ENCODE measurements at regions not wholly inside any gene's neighbourhood (a gene's known extent, or its start where the extent isn't known, plus 50 kb on each side); places are given as distances from the start of the nearest gene placed in this dataset.

GRCh38 chr4:30264465-30264864 lies 455.7 kb upstream of the PCDH7 start:
- Histone ChIP-seq H3K27me3 (ENCODE audit: insufficient read depth, low read depth, low read length) (no peaks in the 10 kb centered on the region), H3K4me3 (ENCODE audit: low read length) (no peak overlapping the region), H3K27ac (ENCODE audit: low read length) (no peak overlapping the region), H3K9me3 (ENCODE audit: low read length) (no peaks in the 10 kb centered on the region), H2AFZ (ENCODE audit: low read depth, low read length) (no peak overlapping the region), H3K4me2 (ENCODE audit: low read length) (no peak overlapping the region), H3K9ac (ENCODE audit: low read length) (no peak overlapping the region), H3K79me2 (replicated peaks; ENCODE audit: insufficient read depth, low read length) (no peaks in the 10 kb centered on the region), H3F3A (ENCODE audit: insufficient read depth, low read length, poor library complexity, severe bottlenecking) (no peaks in the 10 kb centered on the region), H3K9me2 (ENCODE audit: insufficient read depth, low read length) (no peaks in the 10 kb centered on the region), H4K20me1 (ENCODE audit: insufficient read depth) (no peaks in the 10 kb centered on the region), H3K36me3 (ENCODE audit: insufficient read depth, low read length) (no peaks in the 10 kb centered on the region)
- no peak for TF ChIP-seq POLR2AphosphoS5 (IDR thresholded peaks at IDR 0.05)
- TF ChIP-seq TAF1 (IDR thresholded peaks at IDR 0.05; ENCODE audit: low read depth): no peak
- TF ChIP-seq EP300 (conservative IDR thresholded peaks at IDR 0.05; ENCODE audit: poor library complexity, severe bottlenecking): no peak
- no peak for TF ChIP-seq EZH2 (IDR thresholded peaks at IDR 0.05; ENCODE audit: borderline replicate concordance, insufficient read depth, low read length, poor library complexity, severe bottlenecking)
- no peak for TF ChIP-seq MXI1 (conservative IDR thresholded peaks at IDR 0.05; ENCODE audit: poor library complexity, severe bottlenecking)
- TF ChIP-seq, protein P1, sequence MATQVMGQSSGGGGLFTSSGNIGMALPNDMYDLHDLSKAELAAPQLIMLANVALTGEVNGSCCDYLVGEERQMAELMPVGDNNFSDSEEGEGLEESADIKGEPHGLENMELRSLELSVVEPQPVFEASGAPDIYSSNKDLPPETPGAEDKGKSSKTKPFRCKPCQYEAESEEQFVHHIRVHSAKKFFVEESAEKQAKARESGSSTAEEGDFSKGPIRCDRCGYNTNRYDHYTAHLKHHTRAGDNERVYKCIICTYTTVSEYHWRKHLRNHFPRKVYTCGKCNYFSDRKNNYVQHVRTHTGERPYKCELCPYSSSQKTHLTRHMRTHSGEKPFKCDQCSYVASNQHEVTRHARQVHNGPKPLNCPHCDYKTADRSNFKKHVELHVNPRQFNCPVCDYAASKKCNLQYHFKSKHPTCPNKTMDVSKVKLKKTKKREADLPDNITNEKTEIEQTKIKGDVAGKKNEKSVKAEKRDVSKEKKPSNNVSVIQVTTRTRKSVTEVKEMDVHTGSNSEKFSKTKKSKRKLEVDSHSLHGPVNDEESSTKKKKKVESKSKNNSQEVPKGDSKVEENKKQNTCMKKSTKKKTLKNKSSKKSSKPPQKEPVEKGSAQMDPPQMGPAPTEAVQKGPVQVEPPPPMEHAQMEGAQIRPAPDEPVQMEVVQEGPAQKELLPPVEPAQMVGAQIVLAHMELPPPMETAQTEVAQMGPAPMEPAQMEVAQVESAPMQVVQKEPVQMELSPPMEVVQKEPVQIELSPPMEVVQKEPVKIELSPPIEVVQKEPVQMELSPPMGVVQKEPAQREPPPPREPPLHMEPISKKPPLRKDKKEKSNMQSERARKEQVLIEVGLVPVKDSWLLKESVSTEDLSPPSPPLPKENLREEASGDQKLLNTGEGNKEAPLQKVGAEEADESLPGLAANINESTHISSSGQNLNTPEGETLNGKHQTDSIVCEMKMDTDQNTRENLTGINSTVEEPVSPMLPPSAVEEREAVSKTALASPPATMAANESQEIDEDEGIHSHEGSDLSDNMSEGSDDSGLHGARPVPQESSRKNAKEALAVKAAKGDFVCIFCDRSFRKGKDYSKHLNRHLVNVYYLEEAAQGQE (IDR thresholded peaks at IDR 0.05; ENCODE audit: borderline replicate concordance): no peak
- TF ChIP-seq RAD21 (conservative IDR thresholded peaks at IDR 0.05): no peak
- TF ChIP-seq CTCF (IDR thresholded peaks at IDR 0.05; ENCODE audit: poor library complexity, severe bottlenecking): no peak
- TF ChIP-seq SMC3 (conservative IDR thresholded peaks at IDR 0.05; ENCODE audit: poor library complexity): no peak

GRCh38 chr4:30265716-30266115 lies 454.5 kb upstream of the PCDH7 start:
- no peaks in the 10 kb centered on the region for H3K27me3 ChIP-seq (ENCODE audit: insufficient read depth, low read depth, low read length)
- no peak overlapping the region for H3K27ac ChIP-seq (ENCODE audit: low read length)
- no peaks in the 10 kb centered on the region for H3F3A ChIP-seq (ENCODE audit: insufficient read depth, low read length, poor library complexity, severe bottlenecking)
- H3K9me2 ChIP-seq (ENCODE audit: insufficient read depth, low read length): no peaks in the 10 kb centered on the region
- H4K20me1 ChIP-seq (ENCODE audit: insufficient read depth): no peaks in the 10 kb centered on the region
- H3K9ac ChIP-seq (ENCODE audit: low read length): no peak overlapping the region
- TF ChIP-seq, protein P1 (IDR thresholded peaks at IDR 0.05; ENCODE audit: borderline replicate concordance): no peak
- no peak for TF ChIP-seq EZH2 (IDR thresholded peaks at IDR 0.05; ENCODE audit: borderline replicate concordance, insufficient read depth, low read length, poor library complexity, severe bottlenecking)
- TF ChIP-seq MXI1 (conservative IDR thresholded peaks at IDR 0.05; ENCODE audit: poor library complexity, severe bottlenecking): no peak
- no peak overlapping the region for H2AFZ ChIP-seq (ENCODE audit: low read depth, low read length)
- no peak overlapping the region for H3K4me3 ChIP-seq (ENCODE audit: low read length)
- no peak overlapping the region for H3K4me2 ChIP-seq (ENCODE audit: low read length)
- no peaks in the 10 kb centered on the region for H3K79me2 ChIP-seq (replicated peaks; ENCODE audit: insufficient read depth, low read length)
- H3K36me3 ChIP-seq (ENCODE audit: insufficient read depth, low read length): no peaks in the 10 kb centered on the region
- no peaks in the 10 kb centered on the region for H3K9me3 ChIP-seq (ENCODE audit: low read length)

Measured in neural cell (in vitro differentiated cells).